Left colon (tissue), 2 donors: ENCODE measurements at regions not wholly inside any gene's neighbourhood (a gene's known extent, or its start where the extent isn't known, plus 50 kb on each side); places are given as distances from the start of the nearest gene placed in this dataset.

Source experiments
- ATAC-seq: fragments of 200-7000 bp; cut with Tn5 transposase; one replicate; pipeline ENCODE4 v1.9.1; 2020; ENCODE audit warnings: mild to moderate bottlenecking, moderate library complexity
- DNase-seq, 2 donors: peaks; one replicate each; pipeline ENCODE4 v3.0.0-alpha.2; 2020
- intact Hi-C, 2 donors: fragments of 100-400 bp; cut with DNase I in 1 of 2; cut with micrococcal nuclease in 1 of 2; formaldehyde crosslinking; loops; one replicate each; pipeline versions ENCODE4 v1.11.2 to v1.14.0; 2022; cut with DNase I, micrococcal nuclease
- donor health status: DM: no; HTN: no; CAD: no.
- donor health status: DM: yes; HTN: yes; CAD: no.

GRCh38 chr3:76047368-76047767 lies 262.0 kb upstream of the ZNF717 start:
- no peak for ATAC-seq
- DNase-seq: no peak
- intact Hi-C loops: no loop called here

- DNase-seq (no peak), ATAC-seq (no peak)
- intact Hi-C loops: no loop called here
Measured at GRCh38 chr3:76049776-76050175, 264.4 kb upstream of the ZNF717 start.

GRCh38 chr3:76051145-76051544 lies 265.8 kb upstream of the ZNF717 start:
- no peak for ATAC-seq
- DNase-seq: no peak
- intact Hi-C loops: no loop called here

- intact Hi-C loops: no loop called here
- no peak for ATAC-seq
Measured at GRCh38 chr3:76054404-76054803, 269.1 kb upstream of the ZNF717 start.

GRCh38 chr3:76061654-76062053 lies 276.3 kb upstream of the ZNF717 start:
- no peak for ATAC-seq
- intact Hi-C loops: no loop called here
- no peak for DNase-seq

More at GRCh38 chr3:76054404-76054803, 269.1 kb upstream of the ZNF717 start:
- no peak for DNase-seq

- DNase-seq: no peak
- no peak for ATAC-seq
- intact Hi-C loops: no loop called here
Measured at GRCh38 chr3:76063019-76063418, 277.7 kb upstream of the ZNF717 start.

GRCh38 chr3:76063811-76064210 lies 278.5 kb upstream of the ZNF717 start:
- intact Hi-C loops: no loop called here
- DNase-seq (no peak), ATAC-seq (no peak)

- intact Hi-C loops: no loop called here
- ATAC-seq (no peak), DNase-seq (no peak)
Measured at GRCh38 chr3:76065964-76066363, 280.6 kb upstream of the ZNF717 start.

GRCh38 chr3:76078101-76078500 lies 292.8 kb upstream of the ZNF717 start:
- ATAC-seq: no peak
- intact Hi-C loops: no loop called here
- no peak for DNase-seq

GRCh38 chr3:76083992-76084391 lies 298.6 kb upstream of the ZNF717 start:
- no peak for DNase-seq
- no peak for ATAC-seq
- intact Hi-C loops: no loop called here

GRCh38 chr3:76096036-76096435 lies 310.7 kb upstream of the ZNF717 start:
- ATAC-seq: no peak
- intact Hi-C loops: no loop called here
- no peak for DNase-seq

GRCh38 chr3:76096836-76097588 lies 311.7 kb upstream of the ZNF717 start:
- DNase-seq (no peak), ATAC-seq (no peak)
- intact Hi-C loops: no loop called here

GRCh38 chr3:76097589-76097969 lies 312.2 kb upstream of the ZNF717 start:
- ATAC-seq (no peak), DNase-seq (no peak)
- intact Hi-C loops: no loop called here

- ATAC-seq: no peak
- intact Hi-C loops: no loop called here
- DNase-seq: no peak
Measured at GRCh38 chr3:76099956-76100355, 314.6 kb upstream of the ZNF717 start.

- intact Hi-C loops: no loop called here
- ATAC-seq (no peak), DNase-seq (no peak)
Measured at GRCh38 chr3:76107935-76108570, 322.7 kb upstream of the ZNF717 start.

GRCh38 chr3:76111808-76112207 lies 326.5 kb upstream of the ZNF717 start:
- DNase-seq (no peak), ATAC-seq (no peak)
- intact Hi-C loops: no loop called here

- ATAC-seq (no peak), DNase-seq (no peak)
- intact Hi-C loops: no loop called here
Measured at GRCh38 chr3:76122007-76122406, 336.7 kb upstream of the ZNF717 start.

- intact Hi-C loops: no loop called here
- ATAC-seq (no peak), DNase-seq (no peak)
Measured at GRCh38 chr3:76129441-76129840, 344.1 kb upstream of the ZNF717 start.

GRCh38 chr3:76131396-76132153 lies 346.2 kb upstream of the ZNF717 start:
- ATAC-seq (no peak), DNase-seq (no peak)
- intact Hi-C loops: no loop called here

- ATAC-seq: no peak
- intact Hi-C loops: no loop called here
- DNase-seq: no peak
Measured at GRCh38 chr3:76132154-76132470, 346.8 kb upstream of the ZNF717 start.
